Eye (tissue), 1 donor: ENCODE measurements at regions not wholly inside any gene's neighbourhood (a gene's known extent, or its start where the extent isn't known, plus 50 kb on each side); places are given as distances from the start of the nearest gene placed in this dataset.

Source experiments
- DNase-seq: peaks from one replicate; pipeline ENCODE4 v3.0.0-alpha.2; 2015

DNA sequence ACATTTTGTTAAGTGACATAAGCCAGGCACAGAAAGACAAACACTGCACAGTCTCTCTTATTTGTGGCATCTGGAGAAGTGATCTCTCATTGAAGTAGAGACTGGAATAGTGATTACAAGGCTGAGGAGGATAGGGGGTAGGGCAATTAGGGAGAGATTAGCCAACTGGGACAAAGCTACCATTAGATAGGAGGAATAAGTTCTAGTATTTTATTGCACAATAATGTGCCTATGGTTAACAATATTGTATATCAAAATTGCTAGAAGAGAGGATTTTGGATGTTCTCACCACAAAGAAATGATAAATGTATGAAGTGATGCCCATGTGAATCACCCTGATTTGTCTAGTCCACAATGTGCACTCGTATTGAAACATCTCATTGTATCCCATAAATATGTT lies 281.8 kb downstream of the MTRR start:
- no peak for DNase-seq

DNA sequence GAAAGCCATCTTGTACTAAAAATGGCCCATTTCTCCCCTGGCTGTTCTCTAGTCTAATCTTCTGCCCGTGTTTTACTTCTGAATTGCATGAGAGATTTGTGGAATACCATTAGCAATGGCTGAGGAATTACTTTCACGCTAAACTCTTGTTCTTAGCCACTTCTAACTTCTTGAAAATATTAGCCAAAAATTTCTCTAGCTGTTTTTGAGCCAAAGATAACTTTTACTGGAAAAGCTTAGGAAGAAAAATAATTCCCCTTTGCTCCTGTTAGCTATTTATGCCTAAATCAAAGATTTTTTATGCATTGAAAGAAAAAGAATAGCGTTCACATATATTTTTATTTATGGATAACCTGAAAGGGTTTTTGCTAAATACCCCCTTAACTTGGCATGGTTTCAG lies 287.8 kb downstream of the MTRR start:
- no peak for DNase-seq

GRCh38 chr5:8157320-8157822 lies 288.4 kb downstream of the MTRR start:
- DNase-seq = no peak

- no peak for DNase-seq
These were observed 307.2 kb downstream of the MTRR start for GRCh38 chr5:8176101-8176693.

DNA sequence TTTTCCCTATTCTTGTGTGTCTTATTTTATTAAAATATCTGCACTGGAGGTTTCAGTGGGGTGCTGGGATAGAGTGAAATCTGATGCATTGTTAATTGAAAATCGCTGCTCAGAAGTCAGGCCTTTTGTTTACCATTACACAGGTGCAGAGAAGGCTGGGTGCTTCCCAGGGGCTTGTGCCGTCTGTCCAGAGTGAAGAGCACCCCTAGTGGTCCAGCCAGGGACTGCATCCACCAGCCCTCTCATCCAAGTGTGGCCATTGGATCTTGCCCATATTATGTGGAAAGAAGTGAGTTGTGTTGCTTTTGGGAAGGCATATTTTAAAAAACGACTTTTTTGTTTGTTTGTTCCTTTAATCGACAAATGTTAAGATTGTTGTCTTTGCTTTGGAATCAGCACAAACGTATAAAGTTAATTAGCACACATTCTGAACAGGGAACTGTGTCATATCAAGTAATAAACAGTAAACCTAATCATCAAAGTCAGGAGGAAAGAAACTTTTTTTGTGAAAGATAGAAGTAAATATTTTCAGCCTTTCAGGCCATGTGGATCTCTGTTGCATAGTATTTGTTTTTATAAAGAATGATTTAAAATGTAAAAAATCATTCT lies 315.6 kb downstream of the MTRR start:
- no peak for DNase-seq

- DNase-seq = no peak
These were observed 316.9 kb downstream of the MTRR start for GRCh38 chr5:8185852-8186251.

DNA sequence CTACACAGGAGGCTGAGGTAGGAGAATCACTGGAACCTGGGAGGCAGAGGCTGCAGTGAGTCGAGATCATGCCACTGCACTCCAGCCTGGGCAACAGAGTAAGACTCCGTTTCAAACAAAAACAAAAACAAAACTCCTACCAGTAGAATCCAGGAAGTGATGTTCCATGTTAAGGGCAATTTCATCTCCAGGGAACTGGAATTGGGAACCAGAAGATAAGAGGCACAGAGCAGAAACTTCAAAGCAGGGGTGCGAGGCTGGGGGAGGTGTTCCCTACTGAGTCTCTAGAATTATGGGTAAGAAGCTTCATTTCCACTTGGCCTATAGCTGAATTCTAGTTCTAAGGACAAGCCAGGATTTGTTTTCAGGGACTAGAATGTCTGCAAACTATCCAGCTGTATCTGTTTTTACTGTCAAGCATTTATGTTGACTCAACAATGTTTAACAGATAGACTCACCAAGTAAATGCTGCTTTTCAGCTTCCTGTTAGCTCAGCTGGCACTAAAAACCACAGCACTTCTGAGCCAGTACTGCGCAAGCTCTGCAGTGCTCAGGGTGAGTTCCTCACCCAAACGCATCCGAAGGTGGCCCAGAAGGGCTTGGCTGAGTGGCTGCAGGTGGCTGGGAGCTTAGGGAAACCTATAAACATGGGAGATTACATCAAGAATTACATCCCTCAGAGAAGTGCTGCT lies 320.1 kb downstream of the MTRR start:
- no peak for DNase-seq

DNA sequence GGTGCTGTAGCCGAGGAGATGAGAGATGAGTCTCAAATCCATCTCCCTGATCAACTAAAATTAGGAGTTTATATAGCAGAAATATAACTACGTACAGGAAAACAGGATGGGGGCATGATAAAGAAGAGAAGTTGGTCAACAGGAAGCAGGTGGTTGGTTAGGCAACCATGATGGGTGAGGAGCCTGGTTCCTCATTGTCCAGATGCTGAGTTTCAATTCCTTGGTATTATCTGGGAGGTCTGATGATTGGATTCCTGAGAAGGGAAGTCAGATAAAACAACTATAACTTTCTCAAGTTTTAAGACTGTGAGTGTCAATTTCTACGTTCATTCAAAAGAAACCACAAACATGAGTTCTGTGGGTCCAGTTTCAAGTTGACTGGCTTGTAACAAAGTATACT lies 323.9 kb downstream of the MTRR start:
- no peak for DNase-seq

DNA sequence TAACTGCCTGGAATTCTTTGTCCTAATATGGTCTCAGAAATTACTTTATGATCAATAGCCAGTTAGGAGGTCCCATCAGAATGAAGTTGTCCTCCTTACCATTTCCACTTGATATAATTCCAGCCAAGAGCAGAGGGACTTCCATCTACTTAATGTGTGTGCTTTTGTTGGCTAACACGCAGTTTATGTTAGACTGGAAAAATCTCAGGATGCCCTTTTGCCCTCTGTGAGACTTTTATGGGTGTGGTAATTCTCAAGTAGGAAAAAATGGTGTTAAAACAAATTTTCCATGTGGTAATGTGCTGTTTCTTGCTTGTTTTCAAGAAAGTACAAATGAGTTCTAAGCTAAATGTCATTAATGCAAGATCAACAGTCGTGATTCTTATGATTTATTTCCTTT lies 327.1 kb downstream of the MTRR start:
- DNase-seq = peak; percentile 39

DNA sequence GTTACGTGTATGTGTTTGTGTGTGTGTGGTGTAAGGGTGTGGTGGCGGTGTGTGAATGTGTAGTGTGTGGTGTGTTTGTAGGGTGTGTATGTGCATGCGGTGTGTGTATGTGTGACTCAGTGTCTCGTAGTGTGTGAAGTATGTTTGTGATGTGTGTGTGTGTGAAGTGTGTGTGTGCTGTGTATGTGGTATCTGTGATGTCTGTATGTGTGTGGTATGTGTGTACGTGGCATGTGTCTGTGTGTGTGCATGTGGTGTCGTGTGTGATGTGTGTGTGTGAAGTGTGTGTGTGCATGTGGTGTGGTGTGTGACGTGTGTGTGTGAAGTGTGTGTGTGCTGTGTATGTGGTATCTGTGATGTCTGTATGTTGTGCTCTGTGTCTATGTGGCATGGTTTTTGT lies 339.4 kb downstream of the MTRR start:
- DNase-seq = no peak

DNA sequence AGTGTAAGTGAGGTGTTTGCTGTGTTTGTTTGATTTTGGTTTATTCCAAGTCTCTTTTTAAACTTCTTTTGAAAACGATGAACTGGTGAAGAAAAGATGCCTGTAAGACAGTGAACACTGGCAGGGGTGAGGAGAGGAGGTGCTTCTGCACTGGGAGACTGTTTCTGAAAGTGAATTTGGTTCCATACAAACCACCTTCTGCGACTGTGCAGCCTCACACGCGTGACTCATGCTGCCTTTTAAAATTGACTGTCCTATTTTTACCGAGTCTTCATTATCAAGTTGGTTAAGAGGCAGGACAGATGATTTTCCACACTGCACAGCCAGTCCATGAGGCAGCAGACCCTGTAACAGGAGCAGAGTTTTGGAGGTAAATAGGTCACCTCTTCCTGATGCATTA lies 340.6 kb downstream of the MTRR start:
- no peak for DNase-seq

DNA sequence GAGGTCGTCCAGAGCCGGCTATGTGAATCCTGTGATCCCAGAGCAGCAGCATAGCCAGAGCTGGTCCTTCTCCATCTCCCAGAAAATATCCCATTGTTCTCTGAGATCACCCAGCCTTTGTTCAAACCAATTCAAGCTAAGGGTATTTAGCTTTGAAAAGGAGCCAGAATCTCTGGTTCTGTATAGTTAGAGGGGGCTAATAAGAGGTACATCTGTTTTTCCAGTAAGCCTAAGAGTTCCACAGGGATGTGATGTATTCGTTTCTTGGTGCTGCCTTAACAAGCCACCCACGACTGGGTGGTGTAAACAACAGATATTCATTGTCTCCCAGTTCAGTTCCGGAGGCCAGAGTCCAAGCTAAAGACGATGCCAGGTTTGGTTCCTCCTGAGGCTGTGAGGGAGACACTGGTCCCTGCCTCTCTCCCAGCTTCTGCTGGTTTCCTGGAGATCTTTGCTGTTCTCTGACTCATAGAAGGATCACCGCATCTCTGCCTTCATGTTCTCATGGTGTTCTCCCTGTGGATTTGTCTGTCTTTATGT lies 344.8 kb downstream of the MTRR start:
- peak; percentile 39 for DNase-seq

GRCh38 chr5:8216921-8217320 lies 348.0 kb downstream of the MTRR start:
- no peak for DNase-seq

DNA sequence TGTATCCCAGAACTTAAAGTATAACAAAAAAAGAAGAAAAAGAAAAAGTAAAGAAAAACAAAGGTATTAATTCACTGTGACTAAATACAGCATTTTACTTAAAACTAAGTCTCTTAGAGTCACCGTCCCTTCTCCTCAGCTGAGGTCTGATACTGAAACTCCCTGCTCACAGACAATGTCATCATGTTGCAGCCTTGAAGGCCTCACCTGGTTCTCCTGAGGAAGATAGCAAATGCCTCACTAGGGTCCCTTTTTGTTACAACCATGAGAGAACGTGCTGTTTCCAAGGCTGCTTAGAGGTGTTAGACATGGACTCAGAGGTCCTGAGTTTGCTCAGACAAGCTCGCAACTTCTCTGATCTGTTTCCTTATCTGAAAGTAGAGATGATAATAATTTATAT lies 357.2 kb downstream of the MTRR start:
- no peak for DNase-seq

DNA sequence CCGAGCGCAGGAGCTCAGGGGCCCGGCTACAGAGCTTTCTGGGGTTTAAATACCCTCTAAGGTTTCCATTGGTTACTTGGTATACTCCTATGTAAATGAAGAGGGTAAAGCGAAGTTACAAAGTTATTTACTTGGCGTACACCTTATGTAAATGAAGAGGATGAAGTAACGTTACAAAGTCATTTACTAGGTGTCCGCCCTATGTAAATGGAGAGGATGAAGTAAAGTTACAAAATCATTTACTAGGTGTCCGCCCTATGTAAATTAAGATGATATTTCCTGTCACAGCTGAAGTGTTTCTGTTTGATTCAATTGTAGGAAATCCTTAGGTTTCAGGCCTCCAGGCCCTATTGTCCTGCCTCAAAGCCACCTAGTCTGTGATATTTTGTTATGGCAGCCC lies 358.2 kb downstream of the MTRR start:
- no peak for DNase-seq

GRCh38 chr5:8229551-8229950 lies 360.6 kb downstream of the MTRR start:
- no peak for DNase-seq

DNA sequence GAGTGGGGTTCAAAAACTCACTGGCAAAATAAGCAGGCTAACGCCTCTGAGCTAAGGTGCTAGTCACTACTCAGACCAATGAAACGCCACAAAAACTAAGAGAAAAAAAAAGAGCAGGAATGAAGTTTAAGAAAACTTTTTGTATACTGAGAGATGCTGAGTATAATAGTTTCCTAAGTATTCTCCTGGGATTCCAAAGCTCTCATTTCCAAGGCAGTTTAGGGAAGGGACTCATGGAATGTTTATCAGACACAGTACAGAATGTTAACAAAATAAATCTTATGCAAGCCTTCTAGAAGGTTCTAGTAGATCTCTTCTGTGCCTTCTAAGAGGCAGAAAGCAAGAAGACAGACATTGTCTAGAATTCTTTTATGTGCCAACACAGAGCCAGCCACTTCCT lies 361.9 kb downstream of the MTRR start:
- DNase-seq = no peak

- no peak for DNase-seq
These were observed 364.5 kb downstream of the MTRR start for GRCh38 chr5:8233479-8233878.

GRCh38 chr5:8234179-8234770 lies 365.3 kb downstream of the MTRR start:
- DNase-seq = no peak

GRCh38 chr5:8238080-8238479 lies 369.1 kb downstream of the MTRR start:
- no peak for DNase-seq

DNA sequence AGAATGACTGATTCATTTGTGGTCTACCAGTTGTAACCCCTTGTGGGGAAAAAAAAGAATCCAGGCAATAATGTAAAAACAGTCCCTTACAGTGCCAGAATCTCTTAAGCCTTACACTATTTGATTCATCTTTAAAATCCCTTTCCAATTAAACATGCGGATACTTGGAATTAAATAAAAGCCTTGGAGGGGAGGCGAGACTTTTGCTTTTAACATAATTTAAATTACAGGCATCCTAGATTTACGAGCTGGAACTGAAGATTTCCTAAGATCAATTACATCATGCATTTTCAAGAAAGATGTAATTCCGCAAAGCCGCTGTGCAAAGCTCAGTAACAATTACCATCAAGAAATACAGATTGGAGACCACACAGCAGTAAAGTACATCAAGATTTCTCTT lies 370.2 kb downstream of the MTRR start:
- peak; percentile 31 for DNase-seq

DNA sequence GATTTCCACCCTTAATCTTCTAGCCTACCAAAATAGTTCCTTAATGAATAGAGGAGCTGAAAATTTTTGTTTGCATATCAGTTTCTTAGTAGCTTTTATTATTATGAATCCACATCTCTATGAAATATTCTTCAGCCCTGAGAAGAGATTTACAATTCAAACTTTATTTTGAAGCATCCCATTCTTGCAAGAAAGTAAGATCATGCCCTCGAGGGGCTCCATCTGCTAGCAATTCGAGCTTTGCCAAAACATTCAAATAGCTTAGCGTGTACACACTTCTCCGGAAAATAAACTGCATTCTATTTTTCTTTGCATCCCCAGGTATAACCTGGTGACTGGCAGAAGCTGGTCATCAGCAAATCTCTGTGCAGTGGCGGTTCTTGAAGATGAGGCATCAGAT lies 370.7 kb downstream of the MTRR start:
- DNase-seq = peak; percentile 8

- no peak for DNase-seq
These were observed 372.1 kb downstream of the MTRR start for GRCh38 chr5:8241076-8241475.

GRCh38 chr5:8241558-8241957 lies 372.6 kb downstream of the MTRR start:
- DNase-seq = no peak
